H54 (cell line): ENCODE measurements at regions not wholly inside any gene's neighbourhood (a gene's known extent, or its start where the extent isn't known, plus 50 kb on each side); places are given as distances from the start of the nearest gene placed in this dataset.
"Not testable (repeated sequence)": the region's sequence is repeated elsewhere in the genome, so short reads cannot be mapped to it uniquely, and the experiment has no call there.

ENCODE experiments used
- DNase-seq: peaks from one replicate; pipeline ENCODE4 v3.0.0; 2011; ENCODE audit warnings: low spot score, mixed read lengths; ENCODE audit not compliant: insufficient read length
- FAIRE-seq: peaks from 3 replicates; lab custom pipeline; 2011; peaks lifted over from hg19 to GRCh38; lab: Jason Lieb, UNC
- POLR2A ChIP-seq: IDR thresholded peaks from 2 replicates; pipeline ENCODE4 v1.6.1; 2011; ENCODE audit warnings: low read depth, mild to moderate bottlenecking, low read length

GRCh38 chr2:589281-590130, 87.7 kb downstream of the TMEM18 start:
- FAIRE-seq (no peak), DNase-seq (no peak)
- TF ChIP-seq POLR2A: no peak

- TF ChIP-seq POLR2A: no peak
- FAIRE-seq (no peak), DNase-seq (no peak)
Measured at GRCh38 chr2:588074-588645, 89.0 kb downstream of the TMEM18 start.

GRCh38 chr2:587087-587960, 89.9 kb downstream of the TMEM18 start:
- DNase-seq (no peak), FAIRE-seq (no peak)

GRCh38 chr2:586641-587076, 90.5 kb downstream of the TMEM18 start:
- no peak for TF ChIP-seq POLR2A
- FAIRE-seq: no peak
- no peak for DNase-seq

More at GRCh38 chr2:587087-587960, 89.9 kb downstream of the TMEM18 start:
- no peak for TF ChIP-seq POLR2A

GRCh38 chr2:584863-585823, 92.1 kb downstream of the TMEM18 start:
- no peak for TF ChIP-seq POLR2A
- DNase-seq (no peak), FAIRE-seq (no peak)

- DNase-seq (no peak), FAIRE-seq (no peak)
- no peak for TF ChIP-seq POLR2A
Measured at GRCh38 chr2:583666-584065, 93.5 kb downstream of the TMEM18 start.

- no peak for TF ChIP-seq POLR2A
- no peak for FAIRE-seq
- DNase-seq: no peak
Measured at GRCh38 chr2:582792-583528, 94.2 kb downstream of the TMEM18 start.

- not testable (repeated sequence) for DNase-seq, FAIRE-seq
Measured at GRCh38 chr2:582289-582688, 94.9 kb downstream of the TMEM18 start.

- TF ChIP-seq POLR2A: no peak
- FAIRE-seq: no peak
- no peak for DNase-seq
Measured at GRCh38 chr2:579961-580360, 97.2 kb downstream of the TMEM18 start.

- TF ChIP-seq POLR2A: no peak
- DNase-seq (no peak), FAIRE-seq (no peak)
Measured at GRCh38 chr2:579351-579886, 97.8 kb downstream of the TMEM18 start.

GRCh38 chr2:576292-576691, 100.9 kb downstream of the TMEM18 start:
- FAIRE-seq (no peak), DNase-seq (no peak)
- TF ChIP-seq POLR2A: no peak

GRCh38 chr2:575727-576236, 101.4 kb downstream of the TMEM18 start:
- no peak for TF ChIP-seq POLR2A
- FAIRE-seq (no peak), DNase-seq (no peak)
